Calu3 (cell line): ENCODE measurements at regions not wholly inside any gene's neighbourhood (a gene's known extent, or its start where the extent isn't known, plus 50 kb on each side); places are given as distances from the start of the nearest gene placed in this dataset.

Experiments
- BruUV-seq: library from RNA; stranded (reverse); fragments of 400-500 nt; replicated peaks from 2 replicates; lab custom pipeline; 2021; lab: Mats Ljungman, UMichigan
- CTCF ChIA-PET: fragments of 300-600 bp; sonication (Branson Sonifier 250); formaldehyde crosslinking; loops from one replicate; lab custom pipeline; 2022; ENCODE audit warnings: antibody characterized with exemption; lab: Charles Lee
- DNase-seq: peaks from one replicate; pipeline ENCODE4 v3.0.0; 2022
- H3K27ac Mint-ChIP-seq: one replicate; pipeline ENCODE4 v1.8.0; 2022; ENCODE audit warnings: mixed read lengths; ENCODE audit not compliant: unreplicated experiment
- H3K27me3 Mint-ChIP-seq: one replicate; pipeline ENCODE4 v1.8.0; 2022; ENCODE audit warnings: mixed read lengths; ENCODE audit not compliant: unreplicated experiment
- H3K36me3 Mint-ChIP-seq: one replicate; pipeline ENCODE4 v1.8.0; 2022; ENCODE audit warnings: mild to moderate bottlenecking, moderate library complexity, mixed read lengths; ENCODE audit not compliant: insufficient read depth, unreplicated experiment
- H3K4me1 Mint-ChIP-seq: one replicate; pipeline ENCODE4 v1.8.0; 2022; ENCODE audit warnings: mild to moderate bottlenecking, low read depth, mixed read lengths; ENCODE audit not compliant: unreplicated experiment
- H3K4me3 Mint-ChIP-seq: one replicate; pipeline ENCODE4 v1.8.0; 2022; ENCODE audit warnings: mild to moderate bottlenecking, low read depth, moderate library complexity, mixed read lengths; ENCODE audit not compliant: unreplicated experiment
- H3K9me3 Mint-ChIP-seq: one replicate; pipeline ENCODE4 v1.8.0; 2022; ENCODE audit warnings: low read depth, mixed read lengths; ENCODE audit not compliant: unreplicated experiment
- CTCF ChIP-seq: fragments of 200-600 bp; IDR thresholded peaks from one replicate; pipeline ENCODE4 v1.8.0; 2022; ENCODE audit warnings: antibody characterized with exemption; ENCODE audit not compliant: unreplicated experiment
- intact Hi-C: fragments of 100-400 bp; cut with micrococcal nuclease; formaldehyde crosslinking; loops from one replicate; pipeline ENCODE4 v1.10.0; 2022; ENCODE audit not compliant: unreplicated experiment

GRCh38 chr2:37737507-37737906 lies 66.1 kb upstream of the CDC42EP3 start:
- H3K27ac Mint-ChIP-seq, result no peak overlapping the region

GRCh38 chr2:37738266-37738885 lies 66.9 kb upstream of the CDC42EP3 start:
- intact Hi-C loops, result no loop called here
- no peak for TF ChIP-seq CTCF
- CTCF ChIA-PET, result no interaction called here
- Mint-ChIP-seq H3K27me3 (no peaks in the 10 kb centered on the region), H3K27ac (no peak overlapping the region), H3K4me3 (no peak overlapping the region), H3K4me1 (no peaks in the 10 kb centered on the region), H3K9me3 (no peaks in the 10 kb centered on the region), H3K36me3 (no peaks in the 10 kb centered on the region)
- no TSS peak for BruUV-seq
- DNase-seq, result no peak

More at GRCh38 chr2:37737507-37737906, 66.1 kb upstream of the CDC42EP3 start:
- no peak overlapping the region for H3K4me3 Mint-ChIP-seq
- DNase-seq, result no peak
- no peaks in the 10 kb centered on the region for H3K9me3 Mint-ChIP-seq
- H3K4me1 Mint-ChIP-seq, result no peaks in the 10 kb centered on the region
- intact Hi-C loops, result no loop called here
- no peak for TF ChIP-seq CTCF
- BruUV-seq, result no TSS peak
- no peaks in the 10 kb centered on the region for H3K27me3 Mint-ChIP-seq
- CTCF ChIA-PET, result no interaction called here
- H3K36me3 Mint-ChIP-seq, result no peaks in the 10 kb centered on the region

DNA sequence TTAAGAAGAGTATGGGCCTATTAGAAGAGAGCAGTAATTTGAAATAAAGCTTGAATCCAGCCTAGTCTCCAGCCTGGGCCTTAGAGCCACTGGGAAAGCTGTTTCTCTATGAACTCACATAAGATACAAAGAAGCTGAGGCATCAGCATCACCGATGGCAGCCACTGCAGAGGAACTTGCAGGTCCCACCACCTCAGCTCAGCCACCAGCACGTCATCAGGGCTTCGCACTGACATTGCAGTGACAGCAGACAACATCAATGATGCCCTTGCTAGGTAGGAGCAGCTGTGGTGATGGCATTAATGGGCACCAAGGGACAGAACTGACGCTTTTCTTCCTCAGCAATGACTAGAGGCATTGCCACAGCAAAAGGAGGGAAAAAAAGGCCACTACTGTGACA lies 67.7 kb upstream of the CDC42EP3 start:
- Mint-ChIP-seq H3K4me1 (no peaks in the 10 kb centered on the region), H3K27ac (no peak overlapping the region), H3K36me3 (no peaks in the 10 kb centered on the region), H3K9me3 (no peaks in the 10 kb centered on the region), H3K27me3 (no peaks in the 10 kb centered on the region), H3K4me3 (no peak overlapping the region)
- CTCF ChIA-PET, result no interaction called here
- DNase-seq, result no peak
- BruUV-seq, result no TSS peak
- intact Hi-C loops, result no loop called here
- no peak for TF ChIP-seq CTCF

- TF ChIP-seq CTCF, result no peak
- Mint-ChIP-seq H3K9me3 (no peaks in the 10 kb centered on the region), H3K36me3 (no peaks in the 10 kb centered on the region), H3K27ac (no peak overlapping the region), H3K27me3 (no peaks in the 10 kb centered on the region), H3K4me3 (no peak overlapping the region), H3K4me1 (no peaks in the 10 kb centered on the region)
- DNase-seq, result no peak
- no TSS peak for BruUV-seq
- CTCF ChIA-PET, result no interaction called here
- intact Hi-C loops, result no loop called here
These were observed 68.8 kb upstream of the CDC42EP3 start for GRCh38 chr2:37740164-37740739.
